ENCODE measurements at regions not wholly inside any gene's neighbourhood (a gene's known extent, or its start where the extent isn't known, plus 50 kb on each side); places are given as distances from the start of the nearest gene placed in this dataset.

DNA sequence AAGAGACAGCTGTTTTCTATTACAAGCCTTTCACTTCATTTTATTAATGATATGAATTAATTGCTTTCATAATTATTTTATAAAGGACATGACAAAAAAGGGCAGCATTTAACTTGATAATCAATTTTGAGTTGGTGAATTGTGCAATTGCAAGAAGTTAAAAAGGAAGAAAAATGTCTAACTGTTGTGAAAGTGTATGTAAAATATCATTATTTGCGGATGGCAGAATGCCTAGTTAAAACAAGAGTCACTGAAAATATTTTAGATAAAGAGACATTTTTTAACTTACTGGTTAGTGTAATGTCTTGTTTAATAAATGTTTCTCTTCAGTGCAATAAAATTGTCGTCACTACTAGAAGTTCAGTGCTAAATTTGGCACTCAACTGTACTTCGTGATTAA is 57.6 kb upstream of the HTR4 start:
- no peak for TF ChIP-seq PRDM10 (CRISPR knock-in tag; IDR thresholded peaks at IDR 0.05; ENCODE audit: low read depth)
- TF ChIP-seq HNF4A (CRISPR knock-in tag; IDR thresholded peaks at IDR 0.05) = no peak

Measured in HepG2 (cell line).